Peyer's patch (tissue), 4 donors: ENCODE measurements at regions not wholly inside any gene's neighbourhood (a gene's known extent, or its start where the extent isn't known, plus 50 kb on each side); places are given as distances from the start of the nearest gene placed in this dataset.

ENCODE experiments used
- DNase-seq, 3 donors: peaks; one replicate each; pipeline ENCODE4 v3.0.0-alpha.2; 2017 to 2019
- H3K27ac ChIP-seq, 4 donors: fragments of 200-600 bp; sonication (generic); one replicate each; pipeline ENCODE4 v1.5.1; 2016 to 2019
- H3K27me3 ChIP-seq, 2 donors: fragments of 200-600 bp; sonication (generic); one replicate each; pipeline ENCODE4 v1.5.1; 2019
- H3K36me3 ChIP-seq, 3 donors: fragments of 200-600 bp; sonication (generic); one replicate each; pipeline ENCODE4 v1.5.1; 2016 to 2019
- H3K4me1 ChIP-seq, 4 donors: fragments of 200-600 bp; sonication (generic); one replicate each; pipeline ENCODE4 v1.5.1; 2016 to 2019
- H3K4me3 ChIP-seq, 4 donors: fragments of 200-600 bp; sonication (generic); 1 replicate in 3 of 4; 2 replicates in 1 of 4; pipeline ENCODE4 v1.5.1; 2016 to 2019; ENCODE audit warnings: mild to moderate bottlenecking in 1 of 4
- H3K9me3 ChIP-seq, 4 donors: fragments of 200-600 bp; sonication (generic); one replicate each; pipeline ENCODE4 v1.5.1; 2016 to 2019; ENCODE audit warnings: mild to moderate bottlenecking in 1 of 4
- CTCF ChIP-seq, 6 experiments: fragments of 450-650 bp in 4 of 6; fragments of 200-600 bp in 2 of 6; sonication (generic) in 1 of 6; IDR thresholded peaks; one replicate each; pipeline ENCODE4 v1.5.1; 2017 to 2019; ENCODE audit warnings: antibody characterized with exemption in 6 of 6, mild to moderate bottlenecking in 3 of 6, moderate library complexity in 1 of 6
- POLR2A ChIP-seq, 2 donors: fragments of 450-650 bp; IDR thresholded peaks; one replicate each; pipeline ENCODE4 v1.5.1; 2017; ENCODE audit warnings: antibody characterized with exemption in 2 of 2, mild to moderate bottlenecking in 2 of 2, moderate library complexity in 2 of 2

- H3K4me3 ChIP-seq = no peak overlapping the region
- peaks cover 0 to 5% (median 0%) of the 10 kb centered on the region in 4 donors for H3K4me1 ChIP-seq
- no peaks in the 10 kb centered on the region for H3K36me3 ChIP-seq
- no peak for TF ChIP-seq CTCF (IDR thresholded peaks at IDR 0.05)
- no peak for TF ChIP-seq POLR2A (IDR thresholded peaks at IDR 0.05)
- no peak for DNase-seq
- no peak overlapping the region for H3K27ac ChIP-seq
- no peaks in the 10 kb centered on the region for H3K9me3 ChIP-seq
- H3K27me3 ChIP-seq = no peaks in the 10 kb centered on the region
These were observed 474.4 kb downstream of the RASEF start for GRCh38 chr9:82588301-82589180.

GRCh38 chr9:82590845-82591244 lies 472.1 kb downstream of the RASEF start:
- TF ChIP-seq POLR2A (IDR thresholded peaks at IDR 0.05) (no peak), CTCF (IDR thresholded peaks at IDR 0.05) (no peak)
- Histone ChIP-seq H3K27me3 (no peaks in the 10 kb centered on the region), H3K4me1 (peaks cover 0 to 5% (median 0%) of the 10 kb centered on the region in 4 donors), H3K4me3 (no peak overlapping the region), H3K9me3 (no peaks in the 10 kb centered on the region), H3K27ac (no peak overlapping the region), H3K36me3 (no peaks in the 10 kb centered on the region)
- DNase-seq = no peak

GRCh38 chr9:82593501-82593900 lies 469.4 kb downstream of the RASEF start:
- H3K27me3 ChIP-seq = no peaks in the 10 kb centered on the region
- DNase-seq = no peak
- H3K27ac ChIP-seq = no peak overlapping the region
- H3K9me3 ChIP-seq = no peaks in the 10 kb centered on the region
- H3K36me3 ChIP-seq = no peaks in the 10 kb centered on the region
- peaks cover 0 to 2% (median 0%) of the 10 kb centered on the region in 4 donors for H3K4me1 ChIP-seq
- H3K4me3 ChIP-seq = no peak overlapping the region
- TF ChIP-seq POLR2A (IDR thresholded peaks at IDR 0.05) (no peak), CTCF (IDR thresholded peaks at IDR 0.05) (no peak)

GRCh38 chr9:82597241-82598203 lies 465.4 kb downstream of the RASEF start:
- H3K9me3 ChIP-seq = no peaks in the 10 kb centered on the region
- TF ChIP-seq CTCF (IDR thresholded peaks at IDR 0.05) (no peak), POLR2A (IDR thresholded peaks at IDR 0.05) (no peak)
- H3K27ac ChIP-seq = no peak overlapping the region
- no peak overlapping the region for H3K4me3 ChIP-seq
- H3K27me3 ChIP-seq = no peaks in the 10 kb centered on the region
- no peak for DNase-seq
- H3K36me3 ChIP-seq = no peaks in the 10 kb centered on the region
- no peaks in the 10 kb centered on the region for H3K4me1 ChIP-seq

- no peak for DNase-seq
- H3K4me3 ChIP-seq = no peak overlapping the region
- H3K9me3 ChIP-seq = no peaks in the 10 kb centered on the region
- no peaks in the 10 kb centered on the region for H3K4me1 ChIP-seq
- H3K27me3 ChIP-seq = no peaks in the 10 kb centered on the region
- H3K36me3 ChIP-seq = no peaks in the 10 kb centered on the region
- no peak for TF ChIP-seq POLR2A (IDR thresholded peaks at IDR 0.05)
- TF ChIP-seq CTCF (IDR thresholded peaks at IDR 0.05) = no peak
- no peak overlapping the region for H3K27ac ChIP-seq
These were observed 464.5 kb downstream of the RASEF start for GRCh38 chr9:82598241-82599039.
